HUES6 (cell line): ENCODE measurements at regions not wholly inside any gene's neighbourhood (a gene's known extent, or its start where the extent isn't known, plus 50 kb on each side); places are given as distances from the start of the nearest gene placed in this dataset.

ENCODE experiments used
- H3K27ac ChIP-seq: 2 replicates; pipeline ENCODE4 v1.7.0; 2013; ENCODE audit warnings: low read depth, mild to moderate bottlenecking, low read length, inconsistent platforms
- H3K27me3 ChIP-seq: 2 replicates; pipeline ENCODE4 v1.6.1; 2013; ENCODE audit warnings: low read length; ENCODE audit not compliant: control insufficient read depth, insufficient read depth
- H3K36me3 ChIP-seq: 2 replicates; pipeline ENCODE4 v1.6.1; 2013; ENCODE audit warnings: low read length; ENCODE audit not compliant: control insufficient read depth, insufficient read depth
- H3K4me1 ChIP-seq: 2 replicates; pipeline ENCODE4 v1.6.1; 2013; ENCODE audit warnings: low read length; ENCODE audit not compliant: control insufficient read depth, insufficient read depth
- H3K4me3 ChIP-seq: 2 replicates; pipeline ENCODE4 v1.5.1; 2013; ENCODE audit warnings: low read depth, low read length
- H3K9ac ChIP-seq: one replicate; pipeline ENCODE4 v1.6.1; 2013; ENCODE audit warnings: mild to moderate bottlenecking, low read length
- H3K9me3 ChIP-seq: 2 replicates; pipeline ENCODE4 v1.6.1; 2013; ENCODE audit warnings: low read depth, low read length; ENCODE audit not compliant: control insufficient read depth, insufficient read depth

DNA sequence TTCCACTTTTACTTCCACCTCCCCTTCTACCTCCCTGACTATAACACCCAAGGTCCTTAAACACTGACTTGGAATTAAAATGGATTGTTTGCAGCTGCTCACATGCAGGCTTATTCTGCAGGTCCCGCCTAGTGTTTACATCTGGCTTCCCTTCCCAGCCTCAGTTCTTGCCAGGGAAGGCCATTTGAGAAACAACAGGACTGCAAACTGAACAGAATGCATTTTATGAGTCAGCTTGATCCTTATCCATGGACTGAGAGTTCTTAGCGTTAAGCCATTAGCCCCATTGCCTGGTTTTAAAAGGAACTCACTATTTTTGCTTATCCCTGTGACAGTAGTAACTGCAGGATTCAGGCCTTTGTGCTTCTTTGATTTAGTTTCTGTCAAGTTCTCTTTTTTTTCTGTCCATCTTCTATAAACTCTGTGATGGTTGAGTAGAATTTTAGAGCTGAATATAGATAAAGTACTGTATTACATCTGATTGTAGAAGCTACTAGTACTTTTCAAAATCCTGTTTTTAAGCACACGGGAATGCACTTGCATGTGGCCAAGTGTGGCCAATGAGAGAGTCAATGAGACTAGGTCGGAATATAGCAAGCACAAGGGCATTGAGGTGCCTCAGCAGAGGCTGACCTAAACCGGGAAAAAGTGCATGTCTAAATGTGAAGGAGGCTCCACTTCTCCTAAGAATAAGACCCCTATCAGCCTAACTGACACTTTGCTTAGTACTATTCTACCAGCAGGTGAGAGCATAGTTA, 106.4 kb downstream of the TUSC7 start:
- H3K27ac ChIP-seq, result no peak overlapping the region
- peaks cover 21% of the 10 kb centered on the region for H3K4me1 ChIP-seq
- H3K36me3 ChIP-seq, result no peaks in the 10 kb centered on the region
- H3K9me3 ChIP-seq, result peaks cover 4% of the 10 kb centered on the region; the same call in 1 of the 2 replicates
- H3K4me3 ChIP-seq, result no peak overlapping the region
- H3K27me3 ChIP-seq, result no peaks in the 10 kb centered on the region
- no peak overlapping the region for H3K9ac ChIP-seq

DNA sequence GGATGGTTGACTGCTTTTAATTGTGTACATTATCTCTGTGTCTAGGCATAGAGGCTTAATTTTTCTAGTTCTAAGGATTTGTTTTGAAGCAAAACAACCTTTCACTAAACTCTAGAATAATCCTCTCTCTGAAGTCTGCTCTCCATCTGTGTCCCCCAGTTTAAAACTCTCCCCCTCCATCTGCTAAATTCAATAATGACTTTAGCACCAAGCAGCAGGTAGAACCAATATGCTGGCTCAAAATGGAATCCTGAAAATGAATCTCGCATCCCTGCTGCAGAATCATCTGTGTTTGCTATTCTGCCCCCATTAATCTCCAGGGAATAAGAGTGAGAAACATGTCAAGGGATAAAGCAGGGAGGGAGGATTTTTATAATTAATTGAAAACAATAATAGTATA, 111.8 kb downstream of the TUSC7 start:
- no peak overlapping the region for H3K27ac ChIP-seq
- H3K4me3 ChIP-seq, result no peak overlapping the region
- no peak overlapping the region for H3K9ac ChIP-seq
- H3K27me3 ChIP-seq, result no peaks in the 10 kb centered on the region
- no peaks in the 10 kb centered on the region for H3K36me3 ChIP-seq
- peaks cover 1% of the 10 kb centered on the region for H3K4me1 ChIP-seq
- no peaks in the 10 kb centered on the region for H3K9me3 ChIP-seq

DNA sequence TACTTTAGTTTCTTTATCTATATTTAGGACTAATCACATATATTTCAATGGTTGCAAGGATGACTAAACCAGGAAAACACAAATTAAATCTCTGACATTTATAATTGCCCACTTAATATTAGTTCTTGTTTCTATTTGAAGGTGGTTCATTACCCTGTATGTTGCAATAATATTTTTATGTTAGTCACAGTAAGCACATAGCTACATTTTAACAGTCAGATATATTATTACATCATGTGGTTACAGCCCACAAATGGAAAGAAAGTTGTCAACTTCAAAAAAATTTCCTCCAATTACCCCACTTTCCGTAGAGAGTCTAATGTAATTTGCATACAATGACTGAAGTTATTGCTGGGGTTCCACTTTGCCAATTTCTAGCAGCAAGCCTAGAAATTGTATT, 114.6 kb downstream of the TUSC7 start:
- H3K36me3 ChIP-seq, result no peaks in the 10 kb centered on the region
- no peak overlapping the region for H3K27ac ChIP-seq
- H3K4me1 ChIP-seq, result no peaks in the 10 kb centered on the region; the same call in 1 of the 2 replicates
- H3K27me3 ChIP-seq, result no peaks in the 10 kb centered on the region
- H3K4me3 ChIP-seq, result no peak overlapping the region
- H3K9me3 ChIP-seq, result no peaks in the 10 kb centered on the region
- H3K9ac ChIP-seq, result no peak overlapping the region

DNA sequence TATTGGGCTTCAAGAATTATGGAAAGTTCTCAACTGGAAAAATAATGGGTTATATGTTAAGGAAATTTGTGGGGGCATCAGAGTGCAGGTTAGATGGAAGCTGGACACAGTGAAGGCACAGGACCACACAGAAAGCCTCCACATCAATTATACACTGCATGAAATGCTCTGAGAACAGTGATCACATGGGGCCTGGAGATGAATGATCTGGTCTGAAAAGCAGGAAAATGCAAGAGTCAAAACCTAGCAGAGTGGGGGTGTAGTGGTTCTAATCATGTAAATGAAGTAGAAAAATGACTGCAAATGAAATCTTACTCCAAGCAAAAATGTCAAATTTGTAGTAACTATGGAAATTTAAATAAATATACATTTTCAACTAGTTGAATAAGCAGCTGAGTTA, 123.6 kb downstream of the TUSC7 start:
- peaks cover 8% of the 10 kb centered on the region; the same call in 1 of the 2 replicates for H3K4me1 ChIP-seq
- H3K9ac ChIP-seq, result no peak overlapping the region
- no peak overlapping the region for H3K27ac ChIP-seq
- H3K4me3 ChIP-seq, result no peak overlapping the region
- no peaks in the 10 kb centered on the region for H3K27me3 ChIP-seq
- H3K9me3 ChIP-seq, result no peaks in the 10 kb centered on the region
- H3K36me3 ChIP-seq, result no peaks in the 10 kb centered on the region

DNA sequence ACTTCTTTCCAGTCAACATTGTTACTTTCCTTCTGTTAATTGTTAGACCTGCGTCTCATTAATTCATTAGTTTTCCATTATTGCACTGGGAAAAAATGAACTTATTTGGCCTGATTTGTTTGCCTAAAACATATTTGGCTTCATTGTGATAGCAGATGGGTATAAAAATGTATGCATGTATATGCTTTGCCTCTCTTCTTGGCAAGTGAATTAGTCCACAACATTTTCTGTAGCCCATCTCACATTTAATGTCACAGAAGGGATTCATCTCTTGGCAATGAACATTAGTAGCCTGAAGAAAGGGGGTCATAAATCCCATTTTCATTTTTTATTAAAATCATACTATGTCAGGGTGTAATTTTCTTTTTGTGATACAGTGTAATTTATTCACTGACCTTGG, 125.2 kb downstream of the TUSC7 start:
- Histone ChIP-seq H3K4me3 (no peak overlapping the region), H3K9me3 (no peaks in the 10 kb centered on the region), H3K36me3 (no peaks in the 10 kb centered on the region), H3K27ac (no peak overlapping the region), H3K9ac (no peak overlapping the region), H3K27me3 (no peaks in the 10 kb centered on the region), H3K4me1 (peaks cover 10% of the 10 kb centered on the region; the same call in 1 of the 2 replicates)

DNA sequence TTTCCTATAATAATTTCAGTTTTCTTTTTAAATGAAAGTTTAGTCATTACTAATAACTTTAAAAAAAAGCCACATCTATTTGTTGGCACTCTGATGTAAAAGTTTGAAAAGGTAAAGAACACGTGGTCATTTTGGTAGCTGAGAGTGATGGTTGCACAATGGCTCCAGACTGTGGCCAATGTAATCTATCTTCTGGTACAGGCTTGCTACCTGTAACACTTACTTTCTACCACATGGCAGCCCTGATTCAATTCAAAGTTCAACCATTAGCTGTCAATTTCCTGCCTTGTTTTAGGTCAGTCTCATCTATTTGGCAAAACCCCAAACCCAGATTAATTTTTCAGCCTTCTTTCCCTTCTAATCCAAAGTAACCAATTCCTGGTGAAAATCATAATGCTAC, 126.1 kb downstream of the TUSC7 start:
- Histone ChIP-seq H3K4me1 (peaks cover 10% of the 10 kb centered on the region; the same call in 1 of the 2 replicates), H3K27ac (no peak overlapping the region), H3K4me3 (no peak overlapping the region), H3K27me3 (no peaks in the 10 kb centered on the region), H3K36me3 (no peaks in the 10 kb centered on the region), H3K9ac (no peak overlapping the region), H3K9me3 (no peaks in the 10 kb centered on the region)

DNA sequence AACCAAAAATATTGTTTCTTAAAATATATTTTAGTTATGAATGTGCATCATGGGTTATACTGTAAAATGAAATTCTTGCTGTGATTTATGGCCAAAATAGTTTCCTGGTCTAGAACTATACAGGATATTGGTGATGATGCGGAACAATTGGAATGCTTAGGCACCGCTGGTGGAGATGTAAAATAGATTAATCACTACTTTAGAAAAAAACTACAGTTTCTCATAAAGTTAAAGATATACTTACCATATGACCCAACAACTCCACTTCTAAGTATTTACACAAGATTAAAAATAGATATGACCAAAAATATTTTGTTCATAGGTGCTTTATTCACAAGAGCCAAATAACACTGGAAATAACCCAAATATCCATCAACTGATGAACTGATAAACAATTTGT, 126.7 kb downstream of the TUSC7 start:
- H3K9me3 ChIP-seq, result no peaks in the 10 kb centered on the region
- H3K4me1 ChIP-seq, result peaks cover 16% of the 10 kb centered on the region
- no peak overlapping the region for H3K9ac ChIP-seq

DNA sequence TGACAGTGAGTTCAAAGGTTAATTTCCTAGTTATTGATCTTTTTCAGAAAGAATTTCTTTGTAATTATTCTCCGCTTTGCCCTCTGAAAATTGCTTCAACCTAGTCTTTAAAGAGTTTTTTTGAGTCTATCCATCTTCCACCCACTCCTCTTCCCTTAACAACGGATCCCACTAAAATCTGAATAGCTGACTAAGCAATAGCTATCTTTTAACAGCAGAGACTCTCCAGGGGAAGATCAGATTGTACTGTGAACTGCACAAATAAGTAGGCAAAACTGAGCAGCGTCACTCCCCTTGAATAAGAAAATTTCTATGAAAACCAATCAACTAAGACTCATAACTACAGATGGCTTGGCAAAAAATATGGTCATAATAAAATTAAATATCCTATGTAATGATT, 127.9 kb downstream of the TUSC7 start:
- Histone ChIP-seq H3K9me3 (no peaks in the 10 kb centered on the region), H3K4me3 (no peak overlapping the region), H3K27me3 (no peaks in the 10 kb centered on the region), H3K4me1 (peaks cover 27% of the 10 kb centered on the region), H3K27ac (no peak overlapping the region), H3K36me3 (no peaks in the 10 kb centered on the region), H3K9ac (no peak overlapping the region)

More for the DNA sequence above, 126.7 kb downstream of the TUSC7 start:
- Histone ChIP-seq H3K36me3 (no peaks in the 10 kb centered on the region), H3K4me3 (no peak overlapping the region), H3K27ac (no peak overlapping the region), H3K27me3 (no peaks in the 10 kb centered on the region)

DNA sequence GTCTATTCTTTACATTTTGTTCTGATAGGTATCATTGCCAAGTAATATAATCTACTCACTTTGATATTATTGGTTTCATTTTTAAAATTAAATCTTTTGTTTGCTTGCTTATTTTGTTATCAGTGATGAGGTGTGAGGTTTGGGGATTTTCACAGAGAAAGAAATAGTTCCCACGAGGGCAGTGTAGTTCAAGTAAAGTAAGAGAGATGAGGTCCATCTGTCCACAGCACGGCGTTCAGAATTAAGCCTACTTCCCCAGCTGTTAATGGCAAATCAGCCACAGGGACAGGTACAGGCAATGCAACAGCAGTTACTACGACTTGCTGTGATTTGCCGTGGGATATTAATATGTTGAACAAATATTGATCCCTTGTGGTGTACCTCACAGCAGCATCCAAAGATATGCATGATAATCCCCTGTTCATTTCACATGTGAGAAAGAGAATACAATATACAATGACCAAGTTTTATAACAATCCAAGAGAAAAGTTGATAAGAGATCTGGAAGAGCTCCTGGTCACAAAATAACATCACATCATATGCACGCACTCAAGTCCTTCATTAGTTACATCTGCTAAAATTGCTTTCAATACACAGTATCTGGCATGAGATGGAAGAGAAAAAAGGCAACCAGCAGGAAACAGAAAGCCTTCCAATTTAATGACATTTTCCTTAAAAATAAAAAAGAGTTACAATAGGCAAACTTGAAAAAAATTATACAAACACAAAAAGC, 131.6 kb downstream of the TUSC7 start:
- peaks cover 32% of the 10 kb centered on the region for H3K4me1 ChIP-seq
- H3K27ac ChIP-seq, result no peak overlapping the region
- no peak overlapping the region for H3K9ac ChIP-seq
- no peaks in the 10 kb centered on the region for H3K27me3 ChIP-seq
- H3K36me3 ChIP-seq, result no peaks in the 10 kb centered on the region
- no peak overlapping the region for H3K4me3 ChIP-seq
- H3K9me3 ChIP-seq, result no peaks in the 10 kb centered on the region

DNA sequence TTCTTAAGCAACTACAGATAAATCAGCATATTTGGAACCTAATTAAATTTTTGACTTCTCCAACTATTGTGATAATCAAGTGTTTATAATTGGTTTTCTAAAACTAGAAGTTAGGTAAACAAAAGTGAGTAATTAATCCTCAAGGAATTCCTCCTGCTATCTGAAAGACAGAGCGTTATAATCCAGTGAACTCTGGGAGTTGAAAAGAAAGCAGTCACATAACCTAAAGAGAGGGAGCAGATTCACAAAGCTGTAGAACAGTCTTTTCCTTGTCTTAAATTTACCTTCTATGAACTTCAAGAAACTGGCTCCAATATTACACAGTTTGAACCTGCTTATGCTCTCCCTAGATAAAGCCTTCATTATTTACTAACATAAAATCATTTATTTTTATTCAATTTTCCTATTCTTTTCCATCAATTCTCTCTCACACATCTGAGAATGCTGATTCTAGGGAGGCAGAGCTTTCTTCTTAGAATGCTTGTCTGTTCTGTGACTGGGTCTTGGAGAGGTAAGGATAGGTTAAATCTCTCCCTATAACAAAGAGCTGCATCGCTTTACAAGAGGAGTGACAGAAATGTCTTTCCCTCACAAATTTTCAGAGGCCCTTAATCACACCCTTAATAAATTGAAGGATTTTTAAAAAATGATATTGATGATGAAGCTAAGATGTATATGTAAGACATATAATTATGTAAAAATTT, 132.8 kb downstream of the TUSC7 start:
- Histone ChIP-seq H3K4me3 (no peak overlapping the region), H3K4me1 (peaks cover 32% of the 10 kb centered on the region), H3K9ac (no peak overlapping the region), H3K36me3 (no peaks in the 10 kb centered on the region), H3K9me3 (peaks cover 4% of the 10 kb centered on the region), H3K27ac (no peak overlapping the region), H3K27me3 (no peaks in the 10 kb centered on the region)
